ENCODE measurements at regions not wholly inside any gene's neighbourhood (a gene's known extent, or its start where the extent isn't known, plus 50 kb on each side); places are given as distances from the start of the nearest gene placed in this dataset.

DNA sequence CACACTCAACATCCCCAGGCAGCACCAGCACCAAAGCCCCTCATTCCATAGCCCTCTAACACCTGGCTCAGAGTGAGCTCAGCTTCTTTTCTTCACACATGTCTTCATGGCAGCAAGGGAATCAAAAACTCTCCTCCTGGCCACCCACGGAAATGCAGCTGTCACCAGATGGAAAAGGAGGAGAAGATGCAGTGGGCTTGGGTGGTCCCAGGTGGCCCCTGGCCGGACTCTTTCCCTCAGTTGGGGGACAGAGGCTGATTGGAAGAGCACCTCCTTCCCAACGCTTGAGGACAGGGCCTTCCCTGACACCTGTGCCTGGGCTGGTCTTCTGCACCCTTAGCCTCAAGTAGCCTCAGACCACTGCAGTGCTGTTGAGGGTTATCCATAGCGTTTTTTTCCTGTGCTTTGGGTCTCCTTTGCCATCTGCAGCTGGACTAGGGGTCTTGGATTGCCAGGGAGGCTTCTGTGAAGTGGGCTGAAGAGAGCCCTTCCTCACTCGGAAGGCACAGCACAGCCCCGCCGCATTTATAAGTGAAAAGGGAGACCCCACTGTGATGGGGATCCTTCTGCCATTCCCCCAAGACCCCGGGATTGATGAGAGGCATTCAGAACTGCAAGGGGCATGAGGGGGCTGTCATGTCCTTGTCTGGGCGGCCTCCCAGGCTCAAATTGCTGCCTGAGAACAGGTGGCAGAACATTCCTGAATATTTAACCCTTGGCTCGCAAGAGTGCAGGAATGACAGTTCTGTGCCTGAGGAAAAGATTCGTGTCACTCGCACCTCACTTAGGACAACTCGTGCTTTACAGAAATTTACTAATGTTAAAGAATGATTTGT, 200.0 kb downstream of the AUH start:
- DNase-seq, result no peak

DNA sequence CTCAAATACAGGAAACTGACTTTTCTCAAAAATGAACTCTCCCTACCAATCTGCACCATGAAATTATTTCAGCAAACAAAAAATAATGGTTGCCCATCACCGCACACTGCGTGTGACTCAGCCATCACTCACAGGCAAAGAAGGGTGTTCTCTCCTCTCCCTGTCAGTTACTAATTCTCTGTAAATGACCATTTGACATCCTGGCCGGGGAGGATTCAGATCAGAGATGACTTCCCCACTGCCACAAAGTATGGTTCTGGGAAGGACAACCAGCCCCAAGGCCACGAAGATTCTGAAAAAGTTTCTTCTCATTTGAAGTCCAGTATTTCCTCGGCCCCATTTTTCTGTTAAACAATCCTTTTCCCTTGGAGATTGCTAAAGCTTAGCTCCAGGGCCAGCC, 199.4 kb downstream of the AUH start:
- peak; percentile 32 for DNase-seq

GRCh38 chr9:91162784-91163443, 198.8 kb downstream of the AUH start:
- DNase-seq, result peak; percentile 83

GRCh38 chr9:91163444-91163772, 198.3 kb downstream of the AUH start:
- DNase-seq, result peak; percentile 60

DNA sequence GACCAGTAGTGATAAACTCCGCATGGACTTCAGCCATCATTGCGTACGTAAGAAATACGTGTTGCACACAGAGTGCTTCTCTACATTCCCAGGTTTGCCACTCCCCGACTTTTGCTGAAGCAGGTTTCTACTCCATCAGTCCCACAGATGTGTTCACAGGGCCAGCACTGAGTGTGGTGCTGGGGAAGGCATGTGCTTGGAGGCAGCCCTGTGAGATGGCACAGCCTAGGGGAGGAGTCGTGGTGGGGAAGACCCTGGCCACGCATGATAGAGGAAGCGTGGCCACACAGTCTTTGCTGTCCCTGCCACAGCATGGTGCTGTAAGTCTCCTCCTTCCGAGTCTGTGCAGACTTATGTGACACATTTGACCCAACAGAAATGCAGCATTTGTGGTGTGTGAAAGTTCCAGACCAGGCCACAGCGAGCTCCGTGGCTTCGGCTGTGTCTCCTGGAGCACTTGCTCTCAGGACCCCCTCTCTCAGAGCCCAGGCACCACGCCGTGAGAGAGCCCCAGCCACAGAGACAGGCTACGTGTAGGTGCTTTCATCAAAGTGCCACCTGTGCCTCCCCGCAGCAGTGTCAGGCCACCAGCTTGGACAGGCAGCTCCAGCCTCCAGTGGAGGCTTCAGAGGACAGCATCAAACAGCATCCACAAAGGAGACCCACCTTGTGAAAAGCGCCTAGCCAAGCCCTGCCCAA, 197.8 kb downstream of the AUH start:
- DNase-seq, result peak; percentile 77

Data from NK-92 treated with Interleukin-12 subunit alpha and Interleukin-12 subunit beta, amount 100 ng/mL, for 24 hours (cell line).